ENCODE measurements at regions not wholly inside any gene's neighbourhood (a gene's known extent, or its start where the extent isn't known, plus 50 kb on each side); places are given as distances from the start of the nearest gene placed in this dataset.
"Not testable (repeated sequence)": the region's sequence is repeated elsewhere in the genome, so short reads cannot be mapped to it uniquely, and the experiment has no call there.

GRCh38 chr10:78465431-78465830, 431.8 kb downstream of the RPS24 start:
- no peak for DNase-seq (ENCODE audit: low read depth in 2 of 3, low spot score in 1 of 3)

- DNase-seq (ENCODE audit: low read depth in 2 of 3, low spot score in 1 of 3) = no peak
Observed at GRCh38 chr10:78467496-78468106, 433.9 kb downstream of the RPS24 start.

GRCh38 chr10:78468731-78469130, 435.1 kb downstream of the RPS24 start:
- not testable (repeated sequence) for DNase-seq (ENCODE audit: low read depth in 2 of 3, low spot score in 1 of 3)

GRCh38 chr10:78470267-78471103, 436.8 kb downstream of the RPS24 start:
- DNase-seq (ENCODE audit: low read depth in 2 of 3, low spot score in 1 of 3) = no peak

GRCh38 chr10:78471326-78471722, 437.7 kb downstream of the RPS24 start:
- no peak for DNase-seq (ENCODE audit: low read depth in 2 of 3, low spot score in 1 of 3)

GRCh38 chr10:78471723-78472550, 438.3 kb downstream of the RPS24 start:
- DNase-seq (ENCODE audit: low read depth in 2 of 3, low spot score in 1 of 3) = no peak

GRCh38 chr10:78472551-78472890, 438.9 kb downstream of the RPS24 start:
- DNase-seq (ENCODE audit: low read depth in 2 of 3, low spot score in 1 of 3) = no peak

- no peak for DNase-seq (ENCODE audit: low read depth in 2 of 3, low spot score in 1 of 3)
Observed at GRCh38 chr10:78473006-78473405, 439.3 kb downstream of the RPS24 start.

GRCh38 chr10:78474743-78475142, 441.1 kb downstream of the RPS24 start:
- DNase-seq (ENCODE audit: low read depth in 2 of 3, low spot score in 1 of 3) = no peak

GRCh38 chr10:78475437-78475836, 441.8 kb downstream of the RPS24 start:
- no peak for DNase-seq (ENCODE audit: low read depth in 2 of 3, low spot score in 1 of 3)

- DNase-seq (ENCODE audit: low read depth in 2 of 3, low spot score in 1 of 3) = no peak
Observed at GRCh38 chr10:78476156-78476555, 442.5 kb downstream of the RPS24 start.

GRCh38 chr10:78476844-78477243, 443.2 kb downstream of the RPS24 start:
- DNase-seq (ENCODE audit: low read depth in 2 of 3, low spot score in 1 of 3) = no peak

- DNase-seq (ENCODE audit: low read depth in 2 of 3, low spot score in 1 of 3) = no peak
Observed at GRCh38 chr10:78478919-78479318, 445.3 kb downstream of the RPS24 start.

GRCh38 chr10:78479467-78479866, 445.8 kb downstream of the RPS24 start:
- no peak for DNase-seq (ENCODE audit: low read depth in 2 of 3, low spot score in 1 of 3)

- no peak for DNase-seq (ENCODE audit: low read depth in 2 of 3, low spot score in 1 of 3)
Observed at GRCh38 chr10:78481842-78482241, 448.2 kb downstream of the RPS24 start.

GRCh38 chr10:78483641-78484040, 450.0 kb downstream of the RPS24 start:
- no peak for DNase-seq (ENCODE audit: low read depth in 2 of 3, low spot score in 1 of 3)

- no peak for DNase-seq (ENCODE audit: low read depth in 2 of 3, low spot score in 1 of 3)
Observed at GRCh38 chr10:78489034-78489433, 455.4 kb downstream of the RPS24 start.

- DNase-seq (ENCODE audit: low read depth in 2 of 3, low spot score in 1 of 3) = no peak
Observed at GRCh38 chr10:78491812-78492211, 458.1 kb downstream of the RPS24 start.

GRCh38 chr10:78492424-78492823, 458.8 kb downstream of the RPS24 start:
- DNase-seq (ENCODE audit: low read depth in 2 of 3, low spot score in 1 of 3) = no peak

- no peak for DNase-seq (ENCODE audit: low read depth in 2 of 3, low spot score in 1 of 3)
Observed at GRCh38 chr10:78494179-78494578, 460.5 kb downstream of the RPS24 start.

GRCh38 chr10:78502210-78502936, 468.7 kb downstream of the RPS24 start:
- DNase-seq (ENCODE audit: low read depth in 2 of 3, low spot score in 1 of 3) = no peak

Data from stimulated activated CD4-positive, alpha-beta T cell treated with anti-CD3 and anti-CD28 coated beads, Interleukin-12 subunit alpha, Interleukin-12 subunit beta, amount 100 ng/mL, for 48 hours (primary cell).